Small intestine (tissue), 7 donors: ENCODE measurements at regions not wholly inside any gene's neighbourhood (a gene's known extent, or its start where the extent isn't known, plus 50 kb on each side); places are given as distances from the start of the nearest gene placed in this dataset.
"Not testable (repeated sequence)": the region's sequence is repeated elsewhere in the genome, so short reads cannot be mapped to it uniquely, and the experiment has no call there.

Experiments used
- DNase-seq, 2 donors: peaks; one replicate each; pipeline versions ENCODE4 v3.0.0 to v3.0.0-alpha.2; 2013
- FAIRE-seq: peaks from 2 replicates; lab custom pipeline; 2012; peaks lifted over from hg19 to GRCh38; lab: Jason Lieb, UNC
- H3K27ac ChIP-seq, 3 donors: one replicate each; pipeline ENCODE4 v1.5.1; 2013; ENCODE audit warnings: low read length in 2 of 3, mild to moderate bottlenecking in 2 of 3, control low read depth in 1 of 3, inconsistent platforms in 1 of 3, low read depth in 1 of 3, moderate library complexity in 1 of 3
- H3K27me3 ChIP-seq, 3 donors: one replicate each; pipeline ENCODE4 v1.6.1; 2013; ENCODE audit warnings: low read length in 3 of 3, inconsistent platforms in 1 of 3; ENCODE audit not compliant: control insufficient read depth in 3 of 3, insufficient read depth in 3 of 3
- H3K36me3 ChIP-seq, 3 donors: one replicate each; pipeline ENCODE4 v1.6.1; 2013; ENCODE audit warnings: low read length in 3 of 3, inconsistent platforms in 1 of 3, low read depth in 1 of 3, mild to moderate bottlenecking in 1 of 3, moderate library complexity in 1 of 3; ENCODE audit not compliant: control insufficient read depth in 3 of 3, insufficient read depth in 2 of 3
- H3K4me1 ChIP-seq, 3 donors: one replicate each; pipeline ENCODE4 v1.6.1; 2013; ENCODE audit warnings: low read length in 2 of 3, inconsistent platforms in 1 of 3, low read depth in 1 of 3, mild to moderate bottlenecking in 1 of 3, moderate library complexity in 1 of 3; ENCODE audit not compliant: control insufficient read depth in 3 of 3, insufficient read depth in 2 of 3
- H3K4me3 ChIP-seq, 3 donors: one replicate each; pipeline ENCODE4 v1.5.1; 2013; ENCODE audit warnings: low read length in 3 of 3, control low read depth in 1 of 3, inconsistent platforms in 1 of 3, low read depth in 1 of 3, mild to moderate bottlenecking in 1 of 3, moderate library complexity in 1 of 3
- H3K9me3 ChIP-seq, 2 donors: one replicate each; pipeline ENCODE4 v1.6.1; 2013; ENCODE audit warnings: low read depth in 1 of 2, low read length in 1 of 2; ENCODE audit not compliant: control insufficient read depth in 2 of 2, insufficient read depth in 1 of 2
- WGBS, 3 donors: extraction: QIAGEN DNeasy Blood & Tissue Kit; methylation state at CpG; one replicate each; pipeline ENCODE4 v1.1.7; 2013; 5-methylcytosine and 5-hydroxymethylcytosine counted together
- donor health status: healthy with polysubstance abuse.
- donor health status: control.
- donor health status: control.
- donor health status: Bipolar disorder and iron deficiency.
- donor health status: healthy.

DNA sequence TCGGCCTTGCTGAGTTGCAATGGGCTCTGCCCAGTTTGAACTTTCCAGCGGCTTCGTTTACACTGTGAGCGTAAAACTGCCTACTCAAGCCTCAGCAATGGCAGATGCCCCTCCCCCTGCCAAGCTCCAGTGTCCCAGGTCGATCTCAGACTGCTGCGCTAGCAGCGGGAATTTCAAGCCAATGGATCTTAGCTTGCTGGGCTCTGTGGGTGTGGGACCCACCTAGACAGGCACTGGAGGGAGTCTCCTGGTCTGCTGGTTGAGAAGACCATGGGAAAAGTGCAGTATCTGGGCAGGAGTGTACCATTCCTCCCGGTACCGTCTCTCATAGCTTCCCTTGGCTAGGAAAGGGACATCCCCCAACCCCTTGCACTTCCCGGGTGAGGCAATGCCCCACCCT lies 88.2 kb downstream of the KLHL28 start:
- no peaks in the 10 kb centered on the region for H3K36me3 ChIP-seq
- H3K4me3 ChIP-seq: no peak overlapping the region
- 57 to 73% (median 58%) methylated on average over 10 of the region's 10 CpGs for WGBS, 3 donors
- H3K27me3 ChIP-seq: no peaks in the 10 kb centered on the region
- no peak overlapping the region for H3K27ac ChIP-seq
- no peaks in the 10 kb centered on the region for H3K4me1 ChIP-seq
- FAIRE-seq (no peak), DNase-seq (no peak)
- H3K9me3 ChIP-seq: no peaks in the 10 kb centered on the region

DNA sequence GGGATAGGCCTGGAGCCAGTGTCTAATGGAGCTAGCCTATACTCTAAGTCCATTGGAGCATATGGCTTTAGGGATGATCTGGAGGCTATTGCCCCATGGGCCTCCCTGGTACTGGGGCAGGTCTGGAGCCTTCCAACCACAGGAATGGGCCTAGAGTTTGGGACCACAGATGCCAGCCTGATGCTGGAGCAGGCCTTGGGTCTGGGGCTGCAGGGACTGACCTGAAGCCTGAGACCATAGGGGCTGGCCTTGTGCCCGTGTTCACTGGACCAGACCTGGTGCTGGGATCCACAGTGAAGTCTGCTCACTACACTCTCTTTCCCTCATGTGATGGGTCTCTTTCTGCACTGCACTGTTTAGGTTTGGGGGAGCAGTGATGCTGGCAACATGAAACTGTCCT lies 95.0 kb downstream of the KLHL28 start:
- Histone ChIP-seq H3K4me3 (no peak overlapping the region), H3K27ac (no peak overlapping the region), H3K9me3 (no peaks in the 10 kb centered on the region), H3K4me1 (no peaks in the 10 kb centered on the region), H3K27me3 (peaks cover 0 to 2% (median 0%) of the 10 kb centered on the region in 3 donors), H3K36me3 (no peaks in the 10 kb centered on the region)
- DNase-seq (no peak), FAIRE-seq (no peak)
- WGBS, 3 donors: 77 to 88% (median 87%) methylated on average over 1 of the region's 1 CpG

DNA sequence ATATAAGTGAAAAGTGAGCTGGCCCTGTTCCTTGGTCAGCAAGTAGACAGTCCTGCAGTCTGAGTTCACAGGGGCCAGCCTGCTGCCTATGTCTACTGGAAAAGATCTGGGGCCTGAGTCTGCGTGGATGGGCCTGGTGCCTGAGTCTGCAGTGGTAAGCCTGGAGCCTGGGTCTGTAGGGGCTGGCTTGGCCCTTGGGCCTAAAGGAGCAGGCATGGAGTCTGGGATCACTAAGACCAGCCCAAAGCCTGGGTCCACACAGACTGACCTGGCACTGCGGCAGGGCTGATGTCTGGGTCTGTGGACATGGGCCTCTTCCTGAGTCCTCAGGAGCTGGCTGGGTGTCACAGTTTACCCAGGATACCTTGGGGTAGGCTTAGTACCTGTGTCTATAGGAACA lies 95.4 kb downstream of the KLHL28 start:
- DNase-seq (no peak), FAIRE-seq (no peak)
- Histone ChIP-seq H3K9me3 (no peaks in the 10 kb centered on the region), H3K27me3 (peaks cover 0 to 2% (median 0%) of the 10 kb centered on the region in 3 donors), H3K36me3 (no peaks in the 10 kb centered on the region), H3K4me3 (no peak overlapping the region), H3K27ac (no peak overlapping the region), H3K4me1 (no peaks in the 10 kb centered on the region)
- WGBS, 3 donors: 89 to 100% (median 93%) methylated on average over 2 of the region's 2 CpGs

DNA sequence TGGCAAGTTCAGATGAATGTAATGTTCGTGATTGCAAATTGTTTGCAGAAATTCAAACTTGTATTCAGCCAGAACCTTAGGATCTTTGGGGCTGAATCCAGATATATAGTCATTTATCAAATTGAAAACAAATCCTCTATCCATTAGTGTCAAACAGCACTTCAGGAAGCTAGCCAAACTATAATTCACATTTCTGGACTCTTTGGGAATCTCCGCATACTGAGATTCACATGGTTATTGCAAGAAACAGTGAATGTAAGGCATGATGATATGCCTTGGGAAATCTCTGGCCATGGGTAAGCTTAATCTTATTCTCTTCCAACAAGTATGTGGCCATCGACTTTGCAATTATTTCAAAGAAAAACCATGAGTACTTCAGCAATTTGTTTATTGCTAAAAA lies 98.5 kb downstream of the KLHL28 start:
- Histone ChIP-seq H3K4me1 (no peaks in the 10 kb centered on the region), H3K27ac (no peak overlapping the region), H3K27me3 (peaks cover 0 to 2% (median 0%) of the 10 kb centered on the region in 3 donors), H3K4me3 (no peak overlapping the region), H3K9me3 (no peaks in the 10 kb centered on the region), H3K36me3 (no peaks in the 10 kb centered on the region)
- FAIRE-seq (no peak), DNase-seq (no peak)
- WGBS, 3 donors: 60 to 70% (median 67%) methylated on average over 3 of the region's 3 CpGs

DNA sequence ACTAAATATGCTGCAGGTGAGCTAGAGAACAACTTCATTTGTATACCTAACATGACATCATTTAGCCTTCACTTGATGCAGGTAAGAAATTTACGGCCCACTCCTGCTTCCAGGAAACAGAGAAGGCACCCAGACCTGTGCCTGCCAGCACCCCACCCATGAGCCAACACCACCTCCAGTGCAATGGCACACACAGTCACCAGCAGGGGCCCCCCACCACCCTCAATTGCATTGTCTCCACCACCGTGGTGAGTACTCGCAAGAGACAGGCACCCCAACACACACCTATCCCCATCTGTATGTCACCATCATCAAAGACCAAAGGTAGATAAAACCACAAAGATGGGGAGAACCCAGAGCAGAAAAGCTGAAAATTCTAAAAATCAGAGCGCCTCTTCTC lies 107.6 kb downstream of the KLHL28 start:
- Histone ChIP-seq H3K9me3 (no peaks in the 10 kb centered on the region), H3K36me3 (no peaks in the 10 kb centered on the region), H3K27me3 (no peaks in the 10 kb centered on the region), H3K4me1 (no peaks in the 10 kb centered on the region), H3K27ac (no peak overlapping the region), H3K4me3 (no peak overlapping the region)
- FAIRE-seq (no peak), DNase-seq (no peak)
- 78 to 88% (median 86%) methylated on average over 4 of the region's 4 CpGs for WGBS, 3 donors

DNA sequence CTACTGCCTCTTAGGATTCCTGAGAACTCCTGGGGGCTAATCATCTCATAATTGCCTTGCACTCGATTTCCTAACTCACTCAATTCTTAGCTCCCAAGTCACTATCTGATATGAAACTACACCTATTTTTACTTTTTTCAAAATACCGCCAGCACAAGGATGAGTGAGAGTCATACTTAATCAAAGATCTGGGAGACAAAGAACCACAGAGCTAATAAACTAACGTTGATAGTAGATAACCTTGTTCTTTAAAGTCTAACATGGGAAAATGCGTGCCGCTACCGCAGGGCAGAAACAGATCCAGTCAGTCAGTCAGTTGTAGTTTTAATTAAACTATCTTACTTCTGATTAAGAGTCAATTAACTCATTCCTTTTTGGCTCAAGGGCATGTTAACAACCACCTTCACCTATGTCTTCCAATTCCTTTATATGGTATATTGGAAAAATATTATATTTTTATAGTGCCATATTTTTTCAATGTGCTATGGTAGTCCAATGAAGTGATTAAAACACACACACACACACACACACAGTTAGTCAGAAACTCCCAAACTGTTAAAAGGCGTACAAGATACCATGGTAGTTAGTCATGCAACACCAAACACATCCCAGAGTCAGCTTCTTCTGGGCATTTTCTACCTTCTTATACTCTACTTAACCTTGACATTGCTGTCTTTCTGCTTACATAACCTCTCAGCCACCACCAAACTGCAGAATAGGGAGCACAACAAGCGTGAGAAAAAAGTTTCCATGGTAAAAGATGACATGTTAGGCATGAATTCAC lies 114.0 kb downstream of the KLHL28 start:
- Histone ChIP-seq H3K9me3 (no peaks in the 10 kb centered on the region), H3K4me3 (no peak overlapping the region), H3K27ac (no peak overlapping the region), H3K4me1 (no peaks in the 10 kb centered on the region), H3K36me3 (no peaks in the 10 kb centered on the region), H3K27me3 (no peaks in the 10 kb centered on the region)
- no peak for DNase-seq
- FAIRE-seq: no peak
- WGBS, 3 donors: 56 to 76% (median 60%) methylated on average over 8 of the region's 8 CpGs

DNA sequence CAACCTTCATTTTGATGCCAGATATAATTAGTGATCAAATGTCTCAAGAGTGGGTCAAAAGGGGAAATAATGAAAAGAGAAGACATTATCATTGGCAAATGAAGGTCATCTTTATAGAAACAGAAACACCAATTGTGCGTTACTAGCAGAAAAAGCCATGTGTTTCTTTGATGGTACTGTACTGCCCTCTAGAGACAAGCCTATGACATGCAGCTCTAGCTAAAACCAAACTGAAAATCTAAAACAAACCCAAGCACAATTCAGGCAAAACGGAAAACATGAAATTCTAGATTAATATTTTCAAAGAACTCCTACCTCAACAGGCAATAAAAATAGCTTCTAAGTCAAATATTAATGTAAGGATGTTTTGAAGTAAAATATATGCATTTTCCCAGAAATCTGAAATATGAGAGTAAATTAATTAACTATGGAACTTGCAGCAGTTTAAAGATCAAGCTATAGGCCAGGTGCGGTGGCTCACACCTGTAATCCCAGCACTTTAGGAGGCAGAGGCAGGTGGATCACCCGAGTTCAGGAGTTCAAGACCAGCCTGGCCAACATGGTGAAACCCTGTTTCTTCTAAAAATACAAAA lies 115.4 kb downstream of the KLHL28 start:
- 12 to 22% (median 19%) methylated on average over 4 of the region's 4 CpGs for WGBS, 3 donors
- no peak overlapping the region for H3K27ac ChIP-seq
- no peak overlapping the region for H3K4me3 ChIP-seq
- FAIRE-seq (peak; percentile 19), DNase-seq (peak; percentile 25 to 58)
- H3K9me3 ChIP-seq: no peaks in the 10 kb centered on the region
- no peaks in the 10 kb centered on the region for H3K4me1 ChIP-seq
- H3K36me3 ChIP-seq: no peaks in the 10 kb centered on the region
- no peaks in the 10 kb centered on the region for H3K27me3 ChIP-seq

DNA sequence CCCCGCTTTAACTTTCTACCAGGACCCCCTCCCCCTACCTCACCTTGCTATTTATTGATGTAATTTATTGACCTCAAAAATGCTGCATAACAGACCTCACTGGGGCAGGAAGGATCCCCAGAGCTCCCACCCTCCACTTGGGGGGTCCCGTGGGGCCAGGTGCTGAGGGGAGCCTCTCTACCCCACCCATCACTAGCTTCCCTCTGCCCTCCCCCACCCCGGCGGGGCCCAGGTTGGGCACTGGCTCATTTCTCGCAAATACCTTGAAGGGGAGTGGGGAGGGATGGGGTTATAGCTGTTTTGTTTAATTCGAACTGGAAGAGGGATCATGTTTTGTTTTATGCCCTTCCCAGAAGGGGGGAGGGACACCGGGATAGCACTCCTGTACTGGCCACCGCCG lies 125.8 kb downstream of the KLHL28 start:
- not testable (repeated sequence) for H3K4me3 ChIP-seq, H3K27ac ChIP-seq, H3K36me3 ChIP-seq, DNase-seq, FAIRE-seq, H3K4me1 ChIP-seq, H3K27me3 ChIP-seq, H3K9me3 ChIP-seq
- WGBS, 3 donors: 86 to 91% (median 88%) methylated on average over 9 of the region's 9 CpGs
